Keratinocyte (primary cell): ENCODE measurements at regions not wholly inside any gene's neighbourhood (a gene's known extent, or its start where the extent isn't known, plus 50 kb on each side); places are given as distances from the start of the nearest gene placed in this dataset.

Experiments used
- DNase-seq: peaks from one replicate; pipeline ENCODE4 v3.0.0-alpha.2; 2011; ENCODE audit warnings: low read depth, missing footprints, low spot score
- FAIRE-seq: peaks from 2 replicates; lab custom pipeline; 2011; peaks lifted over from hg19 to GRCh38; lab: Jason Lieb, UNC
- H2AFZ ChIP-seq: 2 replicates; pipeline ENCODE4 v1.6.0; 2012; ENCODE audit warnings: low read length, control low read depth, inconsistent platforms; ENCODE audit not compliant: control insufficient read depth
- H3K27ac ChIP-seq: 2 replicates; pipeline ENCODE4 v1.5.1; 2011; ENCODE audit warnings: low read length; ENCODE audit not compliant: control insufficient read depth, insufficient read depth
- H3K27me3 ChIP-seq: 3 replicates; pipeline ENCODE4 v1.6.0; 2011; ENCODE audit warnings: low read length; ENCODE audit not compliant: control insufficient read depth, insufficient read depth; ENCODE audit errors: extremely low read depth
- H3K36me3 ChIP-seq, 2 experiments: 2 replicates in 1 of 2; 3 replicates in 1 of 2; pipeline ENCODE4 v1.5.1; 2011; ENCODE audit warnings: low read length in 2 of 2, mild to moderate bottlenecking in 1 of 2; ENCODE audit not compliant: control insufficient read depth in 2 of 2, insufficient read depth in 2 of 2; ENCODE audit errors: extremely low read depth in 1 of 2
- H3K4me1 ChIP-seq: 3 replicates; pipeline ENCODE4 v1.5.1; 2011; ENCODE audit warnings: low read length; ENCODE audit not compliant: control insufficient read depth, insufficient read depth; ENCODE audit errors: extremely low read depth
- H3K4me2 ChIP-seq: 3 replicates; pipeline ENCODE4 v1.6.0; 2011; ENCODE audit warnings: low read depth, low read length; ENCODE audit not compliant: control insufficient read depth, insufficient read depth; ENCODE audit errors: extremely low read depth
- H3K4me3 ChIP-seq, 3 experiments: fragments of 200-600 bp in 1 of 3; sonication (generic) in 1 of 3; 2 replicates in 2 of 3; 3 replicates in 1 of 3; pipeline ENCODE4 v1.5.1; 2011 to 2016; ENCODE audit warnings: low read length in 3 of 3, mild to moderate bottlenecking in 3 of 3, control low read depth in 2 of 3, inconsistent platforms in 1 of 3, low read depth in 1 of 3, mixed read lengths in 1 of 3, mixed run types in 1 of 3, moderate library complexity in 1 of 3; ENCODE audit not compliant: control insufficient read depth in 2 of 3, insufficient read depth in 2 of 3; ENCODE audit errors: extremely low read depth in 1 of 3
- H3K79me2 ChIP-seq: 2 replicates; pipeline ENCODE4 v1.6.0; 2012; ENCODE audit warnings: low read length; ENCODE audit not compliant: control insufficient read depth, insufficient read depth
- H3K9ac ChIP-seq: 3 replicates; pipeline ENCODE4 v1.6.0; 2011; ENCODE audit warnings: low read length; ENCODE audit not compliant: control insufficient read depth, insufficient read depth; ENCODE audit errors: extremely low read depth
- H3K9me1 ChIP-seq: 3 replicates; pipeline ENCODE4 v1.6.0; 2011; ENCODE audit warnings: low read length; ENCODE audit not compliant: control insufficient read depth, insufficient read depth; ENCODE audit errors: extremely low read depth
- H3K9me3 ChIP-seq: 2 replicates; pipeline ENCODE4 v1.5.1; 2012; ENCODE audit warnings: low read depth, low read length; ENCODE audit not compliant: control insufficient read depth
- H4K20me1 ChIP-seq: 3 replicates; pipeline ENCODE4 v1.6.0; 2011; ENCODE audit warnings: low read length; ENCODE audit not compliant: control insufficient read depth, insufficient read depth; ENCODE audit errors: extremely low read depth
- CTCF ChIP-seq, 3 experiments: IDR thresholded peaks in 1 of 3; conservative IDR thresholded peaks in 1 of 3; optimal IDR thresholded peaks in 1 of 3; 2 replicates in 2 of 3; 3 replicates in 1 of 3; pipeline versions ENCODE3 to v1.5.1; 2011; ENCODE audit warnings: low read length in 3 of 3, mild to moderate bottlenecking in 3 of 3, moderate library complexity in 2 of 3, control low read depth in 1 of 3, inconsistent platforms in 1 of 3; ENCODE audit not compliant: insufficient read depth in 2 of 3; ENCODE audit errors: extremely low read depth in 1 of 3
- EZH2 ChIP-seq: IDR thresholded peaks from one replicate; pipeline ENCODE4 v1.6.1; 2012; ENCODE audit warnings: inconsistent platforms, mild to moderate bottlenecking, low read length, moderate library complexity
- dilution Hi-C: fragments of 300-500 bp; cut with MboI; formaldehyde crosslinking; loops from one replicate; pipeline ENCODE4 v1.7.0; 2020; ENCODE audit warnings: low sequenced_read_pairs; ENCODE audit not compliant: extremely low pct_ligation_motif_present

GRCh38 chr2:14723684-14724083 lies 91.2 kb downstream of the LRATD1 start:
- TF ChIP-seq CTCF (optimal IDR thresholded peaks at IDR 0.05 in 1 of 3, IDR thresholded peaks at IDR 0.05 in 1 of 3, conservative IDR thresholded peaks at IDR 0.05 in 1 of 3; ENCODE audit: extremely low read depth in 1 of 3, insufficient read depth in 2 of 3, low read length in 3 of 3): no peak
- TF ChIP-seq EZH2: no peak
- FAIRE-seq: no peak
- Histone ChIP-seq H3K79me2 (no peaks in the 10 kb centered on the region), H3K27ac (no peak overlapping the region), H3K9me3 (no peaks in the 10 kb centered on the region), H3K4me3 (no peak overlapping the region), H3K36me3 (no peaks in the 10 kb centered on the region), H3K4me1 (no peaks in the 10 kb centered on the region), H3K9ac (no peak overlapping the region), H3K27me3 (no peaks in the 10 kb centered on the region), H4K20me1 (no peaks in the 10 kb centered on the region), H3K4me2 (no peak overlapping the region), H2AFZ (no peak overlapping the region), H3K9me1 (no peaks in the 10 kb centered on the region)
- no peak for DNase-seq
- dilution Hi-C loops: no loop called here

- dilution Hi-C loops: no loop called here
- H3K9me1 ChIP-seq: no peaks in the 10 kb centered on the region
- H3K27ac ChIP-seq: no peak overlapping the region
- no peak for DNase-seq
- H4K20me1 ChIP-seq: no peaks in the 10 kb centered on the region
- no peaks in the 10 kb centered on the region for H3K9me3 ChIP-seq
- TF ChIP-seq EZH2 (no peak), CTCF (optimal IDR thresholded peaks at IDR 0.05 in 1 of 3, IDR thresholded peaks at IDR 0.05 in 1 of 3, conservative IDR thresholded peaks at IDR 0.05 in 1 of 3; ENCODE audit: extremely low read depth in 1 of 3, insufficient read depth in 2 of 3, low read length in 3 of 3) (no peak)
- no peak overlapping the region for H3K4me2 ChIP-seq
- no peak for FAIRE-seq
- no peaks in the 10 kb centered on the region for H3K36me3 ChIP-seq
- H3K4me3 ChIP-seq: no peak overlapping the region
- no peaks in the 10 kb centered on the region for H3K27me3 ChIP-seq
- H3K9ac ChIP-seq: no peak overlapping the region
- H2AFZ ChIP-seq: no peak overlapping the region
- H3K79me2 ChIP-seq: no peaks in the 10 kb centered on the region
- H3K4me1 ChIP-seq: no peaks in the 10 kb centered on the region
Measured at GRCh38 chr2:14735696-14736095, 103.2 kb downstream of the LRATD1 start.
